ENCODE measurements at regions not wholly inside any gene's neighbourhood (a gene's known extent, or its start where the extent isn't known, plus 50 kb on each side); places are given as distances from the start of the nearest gene placed in this dataset.

- TF ChIP-seq POLR2A (IDR thresholded peaks at IDR 0.05; ENCODE audit: low read depth, low read length) (no peak), TAF1 (IDR thresholded peaks at IDR 0.05; ENCODE audit: low read depth, low read length) (no peak), POLR2AphosphoS5 (IDR thresholded peaks at IDR 0.05; ENCODE audit: low read depth, low read length) (no peak), PAX5 (IDR thresholded peaks at IDR 0.05; ENCODE audit: insufficient read depth, low read length, severe bottlenecking) (no peak), POU2F2 (IDR thresholded peaks at IDR 0.05; ENCODE audit: low read depth, low read length) (no peak), SPI1 (IDR thresholded peaks at IDR 0.05; ENCODE audit: low read depth, low read length) (no peak)
Measured at GRCh38 chr1:70627910-70628309, 216.8 kb downstream of the CTH start.

Measured in GM12891 (cell line).